Activated T-cell treated with anti-CD3 and anti-CD28 coated beads, Interleukin-2, amount 50 U/mL, for 1 hour (primary cell): ENCODE measurements at regions not wholly inside any gene's neighbourhood (a gene's known extent, or its start where the extent isn't known, plus 50 kb on each side); places are given as distances from the start of the nearest gene placed in this dataset.

ENCODE experiments used
- DNase-seq: peaks from one replicate; pipeline ENCODE4 v3.0.0-alpha.2; 2020

GRCh38 chr2:121088251-121089165, 196.5 kb downstream of the TFCP2L1 start:
- no peak for DNase-seq

DNA sequence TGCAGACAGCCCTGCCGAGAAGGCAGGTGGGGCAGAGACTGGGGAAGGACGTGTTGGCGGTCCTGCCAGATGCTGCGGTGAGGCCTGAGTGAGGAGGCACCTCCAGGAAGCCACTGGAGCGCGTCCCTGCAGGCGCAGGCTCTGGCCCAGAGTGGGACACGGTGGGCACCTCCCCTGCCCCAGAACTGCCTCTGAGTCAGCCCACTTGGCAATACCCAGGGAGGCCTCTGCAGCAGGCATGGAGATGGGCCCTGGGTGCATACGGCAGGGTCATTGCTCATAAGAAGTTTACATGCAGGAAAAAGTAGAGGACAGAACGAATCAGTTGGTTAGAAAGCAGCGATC, 195.9 kb downstream of the TFCP2L1 start:
- DNase-seq = no peak

GRCh38 chr2:121090088-121090715, 194.8 kb downstream of the TFCP2L1 start:
- no peak for DNase-seq

DNA sequence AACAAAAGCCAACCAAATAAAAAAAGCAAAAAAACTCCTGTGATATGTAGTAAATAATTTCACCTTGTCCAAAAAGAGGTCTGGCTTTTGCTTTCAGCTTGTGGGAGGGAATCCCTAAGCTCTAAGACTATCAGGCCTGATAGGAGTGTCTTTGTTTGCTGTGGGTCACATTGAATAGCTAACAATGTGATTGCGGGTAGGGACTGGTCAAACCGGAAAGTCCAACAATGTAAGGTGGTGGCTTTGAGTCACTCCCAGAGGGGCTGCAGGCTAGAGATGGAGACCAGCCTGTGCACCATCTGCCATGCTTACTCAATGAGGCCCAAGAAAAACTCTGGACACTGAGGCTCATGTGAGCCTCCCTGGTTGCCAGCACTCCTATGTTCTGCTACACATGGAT, 192.9 kb downstream of the TFCP2L1 start:
- no peak for DNase-seq

- DNase-seq = no peak
Measured at GRCh38 chr2:121093692-121094091, 191.3 kb downstream of the TFCP2L1 start.

- DNase-seq = no peak
Measured at GRCh38 chr2:121094101-121094500, 190.9 kb downstream of the TFCP2L1 start.

GRCh38 chr2:121094845-121095244, 190.2 kb downstream of the TFCP2L1 start:
- DNase-seq = no peak

- DNase-seq = no peak
Measured at GRCh38 chr2:121095257-121096080, 189.5 kb downstream of the TFCP2L1 start.

DNA sequence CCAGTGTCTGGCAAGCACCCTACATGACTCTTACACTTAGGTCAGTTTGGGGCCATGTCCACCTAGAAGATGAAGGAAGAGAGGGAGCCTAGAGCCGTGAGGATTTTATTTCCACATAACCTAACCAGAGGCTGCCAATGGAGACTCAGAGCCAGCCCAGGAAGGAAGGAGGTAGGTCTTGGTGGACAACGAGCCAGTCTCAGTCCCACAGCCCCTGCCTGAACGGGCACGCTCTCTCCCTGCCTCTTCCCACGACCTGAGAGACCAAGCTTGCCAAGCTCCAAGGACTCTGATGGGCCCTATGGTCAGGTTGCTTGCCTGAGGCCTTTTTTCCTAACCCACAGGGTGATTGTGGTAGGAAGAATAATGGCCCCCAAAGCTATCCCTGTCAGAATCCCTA, 188.4 kb downstream of the TFCP2L1 start:
- DNase-seq = no peak

GRCh38 chr2:121098556-121098955, 186.4 kb downstream of the TFCP2L1 start:
- no peak for DNase-seq

DNA sequence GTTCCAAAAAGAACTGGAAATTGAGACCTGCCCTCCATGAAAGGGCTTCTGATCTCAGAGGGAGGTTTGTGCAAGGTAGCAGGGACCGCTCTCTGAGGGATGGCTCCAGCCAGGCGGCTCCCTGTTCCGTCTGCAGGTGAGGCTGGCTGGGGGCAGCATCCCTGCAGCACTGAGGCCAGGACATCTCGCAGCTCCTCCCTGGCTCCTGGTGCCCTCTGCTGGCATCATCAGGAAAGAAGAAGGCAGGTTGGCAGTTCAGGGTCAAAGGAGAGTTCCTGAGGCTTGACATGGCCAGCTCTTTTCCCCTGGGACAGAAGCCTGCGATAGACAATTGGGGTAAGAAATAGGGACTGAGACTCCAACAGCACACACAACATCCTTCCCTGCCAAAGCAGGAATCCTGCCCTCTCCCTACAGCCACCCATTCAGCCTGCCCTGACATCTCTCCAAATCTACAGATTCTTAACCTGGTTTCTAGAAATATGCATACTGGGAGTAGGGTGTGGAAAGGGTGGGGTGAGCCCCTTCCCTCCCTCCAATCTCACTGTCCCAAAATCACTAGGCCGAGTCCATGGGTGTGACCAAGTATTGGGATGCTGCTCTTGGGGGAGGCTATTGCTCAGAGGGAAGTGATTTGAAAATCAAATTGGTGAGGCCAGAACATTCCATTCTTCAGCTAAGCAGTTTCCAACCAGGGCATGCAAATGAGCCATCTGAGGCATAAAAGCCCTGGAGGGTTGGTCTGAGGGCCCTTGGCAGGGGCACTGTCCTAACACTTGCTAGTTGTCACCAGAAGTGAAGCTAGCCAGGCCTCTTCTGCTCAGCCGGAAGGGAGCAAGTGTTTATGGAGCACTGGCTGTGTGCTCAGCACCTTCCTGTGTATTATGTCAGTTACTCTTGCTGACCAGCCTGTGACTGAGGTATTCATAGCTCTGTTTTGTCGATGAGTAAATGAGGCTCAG, 185.4 kb downstream of the TFCP2L1 start:
- no peak for DNase-seq

DNA sequence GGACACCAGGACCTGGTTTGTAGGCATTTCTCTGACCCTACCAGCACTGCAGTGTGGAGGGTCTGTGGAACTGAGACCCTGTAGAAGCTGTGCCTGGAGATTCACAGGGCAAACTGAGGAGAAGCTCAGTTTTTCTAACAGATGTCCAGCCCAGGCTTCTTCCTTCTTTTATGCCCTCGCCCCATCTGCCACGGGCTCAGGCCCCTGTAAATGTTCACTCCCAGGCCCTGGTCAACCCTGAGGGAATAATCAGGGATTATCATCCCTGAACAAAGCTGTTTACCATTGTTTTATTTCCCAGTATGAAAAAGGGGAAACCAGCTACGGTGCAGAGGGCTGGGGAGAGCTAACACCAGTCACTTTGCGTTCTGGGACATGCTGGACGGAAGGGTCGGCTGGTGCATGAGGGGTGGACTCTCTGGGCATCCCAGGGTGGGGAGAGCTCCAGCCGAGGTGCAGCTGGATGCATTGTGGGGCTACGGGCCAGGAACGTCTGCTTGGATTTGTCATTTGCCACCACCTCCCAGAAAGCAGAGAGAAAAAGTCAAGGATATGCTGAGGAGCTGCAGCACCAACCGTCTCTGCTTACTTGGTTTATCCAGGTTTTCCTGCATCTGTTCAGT, 183.8 kb downstream of the TFCP2L1 start:
- no peak for DNase-seq

DNA sequence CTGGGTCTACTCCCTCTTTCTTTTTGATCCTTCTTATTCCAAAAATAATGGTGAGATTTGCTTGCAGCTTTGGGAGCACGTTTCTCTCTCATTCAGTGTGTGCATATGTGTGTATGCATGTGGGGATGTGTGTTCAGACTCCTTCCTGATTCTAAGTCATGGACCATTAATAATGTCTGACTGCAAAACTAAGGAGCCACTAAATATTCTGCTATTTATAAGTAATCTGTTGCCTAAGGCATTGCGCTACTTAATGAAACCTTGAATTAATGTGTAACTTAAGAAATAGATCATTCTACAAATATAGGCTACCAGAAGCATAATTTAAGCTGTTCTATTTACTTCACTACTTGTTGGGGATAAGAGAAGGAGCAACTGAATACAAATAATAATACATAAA, 182.1 kb downstream of the TFCP2L1 start:
- no peak for DNase-seq

DNA sequence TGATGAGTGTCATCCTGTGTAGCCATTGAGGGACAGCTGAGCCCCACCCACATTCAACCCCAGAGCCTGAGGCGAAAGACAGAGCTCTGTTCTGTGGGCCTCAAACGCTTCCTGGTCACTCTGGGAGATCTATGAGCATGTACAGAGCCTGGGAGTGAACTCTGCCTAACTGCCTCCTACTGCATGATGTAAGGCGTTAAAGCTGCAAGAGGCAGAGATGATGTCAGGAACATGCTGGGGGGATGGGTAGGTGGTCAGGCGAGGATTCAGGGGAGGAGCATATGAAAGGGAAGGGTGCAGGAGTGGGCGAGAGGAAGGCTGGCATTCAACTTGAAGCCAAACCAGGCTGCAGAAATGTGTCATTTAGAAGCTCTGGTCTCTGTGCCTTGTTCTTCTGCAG, 181.0 kb downstream of the TFCP2L1 start:
- DNase-seq = no peak

DNA sequence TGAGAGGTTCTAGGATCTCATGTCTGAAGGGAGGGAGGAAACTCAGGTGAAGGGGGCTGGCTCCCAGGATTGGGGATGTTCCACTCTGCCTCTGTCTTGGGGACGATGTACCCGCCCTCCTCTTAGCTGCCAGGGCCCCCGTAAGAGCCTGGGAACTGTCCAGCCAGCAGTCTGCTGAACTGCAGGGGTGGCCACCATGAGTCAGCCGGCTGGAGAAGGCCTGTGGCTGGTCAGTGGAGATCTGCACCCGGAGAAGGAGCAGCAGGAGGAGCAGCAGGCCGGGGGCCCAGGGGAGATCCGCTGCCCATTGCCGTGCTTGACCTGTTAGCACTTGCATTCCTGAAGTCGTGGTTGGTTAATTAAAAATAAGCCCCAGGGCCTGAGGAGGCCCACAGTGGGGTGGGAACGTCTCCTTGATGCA, 180.3 kb downstream of the TFCP2L1 start:
- DNase-seq = no peak

GRCh38 chr2:121110924-121111323, 174.1 kb downstream of the TFCP2L1 start:
- DNase-seq = no peak

GRCh38 chr2:121118951-121119350, 166.1 kb downstream of the TFCP2L1 start:
- no peak for DNase-seq

DNA sequence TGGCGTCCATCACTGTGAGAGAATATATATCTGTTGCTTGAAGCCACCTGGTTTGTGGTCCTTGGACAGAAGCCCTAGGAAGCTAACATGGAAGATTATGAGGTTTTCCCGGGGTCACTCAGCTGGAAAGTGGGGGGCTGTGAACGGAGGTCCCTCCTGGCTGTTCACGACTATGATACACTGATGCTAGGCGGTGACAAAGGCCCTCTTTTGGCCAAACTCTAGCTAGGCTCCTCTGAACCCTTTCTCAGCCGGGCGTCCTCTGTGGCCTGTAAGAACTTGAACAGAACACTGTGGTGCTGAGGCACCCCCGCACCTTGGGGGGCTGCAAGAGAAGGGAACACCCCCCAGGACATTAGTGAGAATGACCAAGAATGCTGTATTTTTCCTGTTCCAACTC, 164.6 kb downstream of the TFCP2L1 start:
- no peak for DNase-seq

GRCh38 chr2:121120991-121121390, 164.0 kb downstream of the TFCP2L1 start:
- DNase-seq = no peak

DNA sequence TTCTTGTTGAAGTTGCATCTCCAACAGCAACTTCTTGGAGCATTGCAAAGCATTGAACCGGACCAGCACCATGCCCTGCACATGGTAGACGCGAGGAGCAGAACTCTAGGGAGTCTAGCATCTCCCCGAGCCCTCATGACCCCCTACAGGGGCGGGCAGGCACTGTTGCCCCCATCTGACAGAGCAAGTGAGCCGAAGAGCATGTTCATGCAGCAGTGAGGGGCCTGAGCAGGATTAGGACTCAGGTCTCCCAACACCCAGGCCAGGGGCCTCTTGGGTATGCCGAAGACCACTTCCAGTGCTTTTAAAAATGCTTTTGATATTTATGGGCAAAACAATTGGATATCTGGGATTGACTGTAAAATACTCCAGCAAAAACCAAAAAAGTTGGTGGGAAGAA, 163.3 kb downstream of the TFCP2L1 start:
- no peak for DNase-seq

DNA sequence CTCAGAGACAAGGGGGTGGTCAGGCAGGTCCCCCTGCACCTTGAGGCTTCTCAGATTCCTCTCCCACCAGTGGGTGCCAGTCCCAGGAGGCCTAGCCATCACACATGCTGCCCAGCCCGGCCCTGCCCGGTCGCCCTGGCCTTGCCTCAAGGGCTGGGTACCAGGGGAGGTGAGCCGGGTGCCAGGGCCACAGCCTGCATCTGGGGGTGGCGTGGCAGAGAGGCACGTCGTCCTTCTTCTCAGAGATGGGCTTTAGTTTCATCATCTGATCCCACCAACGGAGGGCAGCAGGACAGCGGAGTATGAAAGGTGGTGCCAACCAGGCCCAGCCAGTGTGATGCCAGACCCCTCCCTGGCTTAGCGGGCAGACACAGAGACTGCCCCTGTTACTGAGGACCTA, 161.7 kb downstream of the TFCP2L1 start:
- no peak for DNase-seq

GRCh38 chr2:121124330-121124729, 160.7 kb downstream of the TFCP2L1 start:
- DNase-seq = no peak
